ENCODE measurements at regions not wholly inside any gene's neighbourhood (a gene's known extent, or its start where the extent isn't known, plus 50 kb on each side); places are given as distances from the start of the nearest gene placed in this dataset.

DNA sequence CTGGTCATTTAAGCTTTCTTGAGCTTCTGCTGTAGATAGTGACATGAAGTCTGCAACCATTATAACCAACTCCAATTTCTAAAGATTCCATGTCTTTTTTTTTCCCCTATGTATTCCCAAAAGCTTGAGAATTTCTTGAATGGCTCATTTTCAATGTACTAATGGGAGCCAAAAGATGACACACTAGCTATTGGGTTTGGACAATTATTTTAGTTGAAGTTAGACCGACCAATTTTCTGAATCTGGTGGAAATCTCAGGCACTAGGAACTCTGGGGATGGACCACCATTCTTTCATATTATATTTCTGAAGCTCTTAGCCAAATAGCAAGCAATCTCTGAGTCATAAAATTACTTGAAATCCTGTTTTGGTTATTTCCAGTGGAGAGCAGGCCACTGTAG, 617.4 kb upstream of the ADAMTS5 start:
- H3F3A ChIP-seq (replicated peaks; ENCODE audit: low read depth), result no peaks in the 10 kb centered on the region
- TF ChIP-seq EZH2phosphoT487 (IDR thresholded peaks at IDR 0.05; ENCODE audit: unreplicated experiment) (no peak), NANOG (IDR thresholded peaks at IDR 0.05; ENCODE audit: borderline replicate concordance) (no peak), EZH2 (IDR thresholded peaks at IDR 0.05; ENCODE audit: low read depth, unreplicated experiment) (no peak), CREB1 (CRISPR knock-in tag; IDR thresholded peaks at IDR 0.05; ENCODE audit: low read depth) (no peak)
- no peak overlapping the region for H3K4me2 ChIP-seq
- ATAC-seq (no peak), DNase-seq (ENCODE audit: low spot score) (no peak)
- H3K79me2 ChIP-seq (replicated peaks; ENCODE audit: insufficient read depth), result no peaks in the 10 kb centered on the region
- no peaks in the 10 kb centered on the region for H3K36me3 Mint-ChIP-seq (ENCODE audit: low read depth)
- H3K27me3 ChIP-seq (ENCODE audit: insufficient read depth), result no peaks in the 10 kb centered on the region
- H3K27ac Mint-ChIP-seq, result no peak overlapping the region
- H3K36me3 ChIP-seq (ENCODE audit: insufficient read depth), result no peaks in the 10 kb centered on the region
- peaks cover 7% of the 10 kb centered on the region; the same call in 1 of the 2 replicates for H3K9me2 ChIP-seq (ENCODE audit: insufficient read depth)
- H3K27ac ChIP-seq (ENCODE audit: low read depth), result no peak overlapping the region
- H3K4me1 ChIP-seq (ENCODE audit: insufficient read depth), result peaks cover 3% of the 10 kb centered on the region; the same call in 1 of the 2 replicates
- no peak overlapping the region for H2AFZ ChIP-seq
- no peaks in the 10 kb centered on the region for H4K20me1 ChIP-seq (replicated peaks; ENCODE audit: insufficient read depth)
- peaks cover 2% of the 10 kb centered on the region; the same call in 1 of the 3 replicates for H3K4me1 Mint-ChIP-seq
- H3K27me3 Mint-ChIP-seq (ENCODE audit: insufficient read depth, low read depth, poor library complexity), result no peaks in the 10 kb centered on the region
- no peak overlapping the region for H3K4me3 Mint-ChIP-seq
- no peaks in the 10 kb centered on the region for H3K9me3 Mint-ChIP-seq
- no peak overlapping the region for H3K4me3 ChIP-seq

DNA sequence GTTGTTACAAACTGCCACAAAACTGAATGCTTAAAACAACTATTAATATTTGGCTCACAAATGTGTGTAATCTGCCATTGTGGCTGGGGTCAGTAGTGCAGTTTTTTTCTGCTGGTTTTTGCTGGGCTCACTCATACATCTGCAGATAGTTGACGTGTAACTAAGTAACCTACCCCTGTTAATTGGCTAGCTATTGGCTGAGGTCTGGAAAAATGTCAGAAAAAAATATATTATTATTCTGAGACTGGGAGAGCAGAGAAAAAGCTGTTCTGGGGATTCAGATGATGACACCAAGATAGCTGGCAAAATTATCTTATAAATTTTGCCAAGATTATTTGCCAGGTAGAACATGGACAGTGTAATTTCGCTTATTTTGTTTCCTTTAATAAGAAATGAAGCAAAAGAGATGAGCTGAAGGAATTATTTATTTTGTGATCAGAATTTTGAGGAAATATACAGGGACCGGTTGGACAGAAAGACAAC, 616.1 kb upstream of the ADAMTS5 start:
- H3K27me3 ChIP-seq (ENCODE audit: insufficient read depth), result no peaks in the 10 kb centered on the region
- no peaks in the 10 kb centered on the region for H3K36me3 ChIP-seq (ENCODE audit: insufficient read depth)
- ATAC-seq (no peak), DNase-seq (ENCODE audit: low spot score) (no peak)
- H3K79me2 ChIP-seq (replicated peaks; ENCODE audit: insufficient read depth), result no peaks in the 10 kb centered on the region
- H3K4me3 ChIP-seq, result no peak overlapping the region
- H4K20me1 ChIP-seq (replicated peaks; ENCODE audit: insufficient read depth), result no peaks in the 10 kb centered on the region
- Mint-ChIP-seq H3K36me3 (ENCODE audit: low read depth) (no peaks in the 10 kb centered on the region), H3K27me3 (ENCODE audit: insufficient read depth, low read depth, poor library complexity) (no peaks in the 10 kb centered on the region), H3K27ac (no peak overlapping the region), H3K4me1 (peaks cover 2% of the 10 kb centered on the region; the same call in 1 of the 3 replicates), H3K9me3 (no peaks in the 10 kb centered on the region; the same call in 2 of the 3 replicates), H3K4me3 (no peak overlapping the region)
- H3K4me2 ChIP-seq, result no peak overlapping the region
- no peak overlapping the region for H3K27ac ChIP-seq (ENCODE audit: low read depth)
- H2AFZ ChIP-seq, result no peak overlapping the region
- H3K4me1 ChIP-seq (ENCODE audit: insufficient read depth), result peaks cover 3% of the 10 kb centered on the region; the same call in 1 of the 2 replicates
- H3F3A ChIP-seq (replicated peaks; ENCODE audit: low read depth), result no peaks in the 10 kb centered on the region
- peaks cover 7% of the 10 kb centered on the region; the same call in 1 of the 2 replicates for H3K9me2 ChIP-seq (ENCODE audit: insufficient read depth)
- TF ChIP-seq, protein P1, sequence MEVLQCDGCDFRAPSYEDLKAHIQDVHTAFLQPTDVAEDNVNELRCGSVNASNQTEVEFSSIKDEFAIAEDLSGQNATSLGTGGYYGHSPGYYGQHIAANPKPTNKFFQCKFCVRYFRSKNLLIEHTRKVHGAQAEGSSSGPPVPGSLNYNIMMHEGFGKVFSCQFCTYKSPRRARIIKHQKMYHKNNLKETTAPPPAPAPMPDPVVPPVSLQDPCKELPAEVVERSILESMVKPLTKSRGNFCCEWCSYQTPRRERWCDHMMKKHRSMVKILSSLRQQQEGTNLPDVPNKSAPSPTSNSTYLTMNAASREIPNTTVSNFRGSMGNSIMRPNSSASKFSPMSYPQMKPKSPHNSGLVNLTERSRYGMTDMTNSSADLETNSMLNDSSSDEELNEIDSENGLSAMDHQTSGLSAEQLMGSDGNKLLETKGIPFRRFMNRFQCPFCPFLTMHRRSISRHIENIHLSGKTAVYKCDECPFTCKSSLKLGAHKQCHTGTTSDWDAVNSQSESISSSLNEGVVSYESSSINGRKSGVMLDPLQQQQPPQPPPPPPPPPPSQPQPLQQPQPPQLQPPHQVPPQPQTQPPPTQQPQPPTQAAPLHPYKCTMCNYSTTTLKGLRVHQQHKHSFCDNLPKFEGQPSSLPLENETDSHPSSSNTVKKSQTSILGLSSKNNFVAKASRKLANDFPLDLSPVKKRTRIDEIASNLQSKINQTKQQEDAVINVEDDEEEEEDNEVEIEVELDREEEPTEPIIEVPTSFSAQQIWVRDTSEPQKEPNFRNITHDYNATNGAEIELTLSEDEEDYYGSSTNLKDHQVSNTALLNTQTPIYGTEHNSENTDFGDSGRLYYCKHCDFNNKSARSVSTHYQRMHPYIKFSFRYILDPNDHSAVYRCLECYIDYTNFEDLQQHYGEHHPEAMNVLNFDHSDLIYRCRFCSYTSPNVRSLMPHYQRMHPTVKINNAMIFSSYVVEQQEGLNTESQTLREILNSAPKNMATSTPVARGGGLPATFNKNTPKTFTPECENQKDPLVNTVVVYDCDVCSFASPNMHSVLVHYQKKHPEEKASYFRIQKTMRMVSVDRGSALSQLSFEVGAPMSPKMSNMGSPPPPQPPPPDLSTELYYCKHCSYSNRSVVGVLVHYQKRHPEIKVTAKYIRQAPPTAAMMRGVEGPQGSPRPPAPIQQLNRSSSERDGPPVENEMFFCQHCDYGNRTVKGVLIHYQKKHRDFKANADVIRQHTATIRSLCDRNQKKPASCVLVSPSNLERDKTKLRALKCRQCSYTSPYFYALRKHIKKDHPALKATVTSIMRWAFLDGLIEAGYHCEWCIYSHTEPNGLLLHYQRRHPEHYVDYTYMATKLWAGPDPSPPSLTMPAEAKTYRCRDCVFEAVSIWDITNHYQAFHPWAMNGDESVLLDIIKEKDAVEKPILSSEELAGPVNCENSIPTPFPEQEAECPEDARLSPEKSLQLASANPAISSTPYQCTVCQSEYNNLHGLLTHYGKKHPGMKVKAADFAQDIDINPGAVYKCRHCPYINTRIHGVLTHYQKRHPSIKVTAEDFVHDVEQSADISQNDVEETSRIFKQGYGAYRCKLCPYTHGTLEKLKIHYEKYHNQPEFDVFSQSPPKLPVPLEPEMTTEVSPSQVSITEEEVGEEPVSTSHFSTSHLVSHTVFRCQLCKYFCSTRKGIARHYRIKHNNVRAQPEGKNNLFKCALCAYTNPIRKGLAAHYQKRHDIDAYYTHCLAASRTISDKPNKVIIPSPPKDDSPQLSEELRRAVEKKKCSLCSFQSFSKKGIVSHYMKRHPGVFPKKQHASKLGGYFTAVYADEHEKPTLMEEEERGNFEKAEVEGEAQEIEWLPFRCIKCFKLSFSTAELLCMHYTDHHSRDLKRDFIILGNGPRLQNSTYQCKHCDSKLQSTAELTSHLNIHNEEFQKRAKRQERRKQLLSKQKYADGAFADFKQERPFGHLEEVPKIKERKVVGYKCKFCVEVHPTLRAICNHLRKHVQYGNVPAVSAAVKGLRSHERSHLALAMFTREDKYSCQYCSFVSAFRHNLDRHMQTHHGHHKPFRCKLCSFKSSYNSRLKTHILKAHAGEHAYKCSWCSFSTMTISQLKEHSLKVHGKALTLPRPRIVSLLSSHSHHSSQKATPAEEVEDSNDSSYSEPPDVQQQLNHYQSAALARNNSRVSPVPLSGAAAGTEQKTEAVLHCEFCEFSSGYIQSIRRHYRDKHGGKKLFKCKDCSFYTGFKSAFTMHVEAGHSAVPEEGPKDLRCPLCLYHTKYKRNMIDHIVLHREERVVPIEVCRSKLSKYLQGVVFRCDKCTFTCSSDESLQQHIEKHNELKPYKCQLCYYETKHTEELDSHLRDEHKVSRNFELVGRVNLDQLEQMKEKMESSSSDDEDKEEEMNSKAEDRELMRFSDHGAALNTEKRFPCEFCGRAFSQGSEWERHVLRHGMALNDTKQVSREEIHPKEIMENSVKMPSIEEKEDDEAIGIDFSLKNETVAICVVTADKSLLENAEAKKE (CRISPR knock-in tag; IDR thresholded peaks at IDR 0.05), result no peak
- TF ChIP-seq EZH2phosphoT487 (IDR thresholded peaks at IDR 0.05; ENCODE audit: unreplicated experiment) (no peak), EZH2 (IDR thresholded peaks at IDR 0.05; ENCODE audit: low read depth, unreplicated experiment) (no peak), CREB1 (CRISPR knock-in tag; IDR thresholded peaks at IDR 0.05; ENCODE audit: low read depth) (no peak), ZNF114 (CRISPR knock-in tag; IDR thresholded peaks at IDR 0.05) (no peak), NANOG (IDR thresholded peaks at IDR 0.05; ENCODE audit: borderline replicate concordance) (no peak), POLR2AphosphoS5 (IDR thresholded peaks at IDR 0.05; ENCODE audit: low read depth) (no peak)
- TF ChIP-seq, protein P2, sequence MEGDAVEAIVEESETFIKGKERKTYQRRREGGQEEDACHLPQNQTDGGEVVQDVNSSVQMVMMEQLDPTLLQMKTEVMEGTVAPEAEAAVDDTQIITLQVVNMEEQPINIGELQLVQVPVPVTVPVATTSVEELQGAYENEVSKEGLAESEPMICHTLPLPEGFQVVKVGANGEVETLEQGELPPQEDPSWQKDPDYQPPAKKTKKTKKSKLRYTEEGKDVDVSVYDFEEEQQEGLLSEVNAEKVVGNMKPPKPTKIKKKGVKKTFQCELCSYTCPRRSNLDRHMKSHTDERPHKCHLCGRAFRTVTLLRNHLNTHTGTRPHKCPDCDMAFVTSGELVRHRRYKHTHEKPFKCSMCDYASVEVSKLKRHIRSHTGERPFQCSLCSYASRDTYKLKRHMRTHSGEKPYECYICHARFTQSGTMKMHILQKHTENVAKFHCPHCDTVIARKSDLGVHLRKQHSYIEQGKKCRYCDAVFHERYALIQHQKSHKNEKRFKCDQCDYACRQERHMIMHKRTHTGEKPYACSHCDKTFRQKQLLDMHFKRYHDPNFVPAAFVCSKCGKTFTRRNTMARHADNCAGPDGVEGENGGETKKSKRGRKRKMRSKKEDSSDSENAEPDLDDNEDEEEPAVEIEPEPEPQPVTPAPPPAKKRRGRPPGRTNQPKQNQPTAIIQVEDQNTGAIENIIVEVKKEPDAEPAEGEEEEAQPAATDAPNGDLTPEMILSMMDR (conservative IDR thresholded peaks at IDR 0.05; ENCODE audit: low read depth in 2 of 2), result no peak

Measured in GM23338 (cell line).